ENCODE measurements at regions not wholly inside any gene's neighbourhood (a gene's known extent, or its start where the extent isn't known, plus 50 kb on each side); places are given as distances from the start of the nearest gene placed in this dataset.
"Not testable (repeated sequence)": the region's sequence is repeated elsewhere in the genome, so short reads cannot be mapped to it uniquely, and the experiment has no call there.

- DNase-seq (ENCODE audit: low spot score), result no peak
Observed at GRCh38 chr16:14384745-14385144, 245.3 kb downstream of the PARN start.

DNA sequence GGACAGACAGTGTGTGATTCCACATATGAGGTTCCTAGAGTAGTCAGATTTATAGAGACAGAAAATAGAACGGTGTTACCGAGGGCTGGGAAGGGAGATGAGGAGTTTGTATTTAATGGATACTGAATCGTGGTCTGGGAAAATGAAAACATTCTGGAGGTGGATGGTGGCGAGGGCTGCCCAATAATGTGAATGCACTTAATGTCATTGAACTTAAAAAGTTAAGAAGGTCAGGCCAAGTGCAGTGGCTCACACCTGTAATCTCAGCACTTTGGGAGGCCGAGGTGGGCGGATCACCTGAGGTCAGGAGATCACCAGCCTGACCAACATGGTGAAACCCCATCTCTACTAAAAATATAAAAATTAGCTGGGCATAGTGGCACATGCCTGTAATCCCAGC, 246.2 kb downstream of the PARN start:
- not testable (repeated sequence) for DNase-seq (ENCODE audit: low spot score)

GRCh38 chr16:14378689-14379467, 251.2 kb downstream of the PARN start:
- no peak for DNase-seq (ENCODE audit: low spot score)

DNA sequence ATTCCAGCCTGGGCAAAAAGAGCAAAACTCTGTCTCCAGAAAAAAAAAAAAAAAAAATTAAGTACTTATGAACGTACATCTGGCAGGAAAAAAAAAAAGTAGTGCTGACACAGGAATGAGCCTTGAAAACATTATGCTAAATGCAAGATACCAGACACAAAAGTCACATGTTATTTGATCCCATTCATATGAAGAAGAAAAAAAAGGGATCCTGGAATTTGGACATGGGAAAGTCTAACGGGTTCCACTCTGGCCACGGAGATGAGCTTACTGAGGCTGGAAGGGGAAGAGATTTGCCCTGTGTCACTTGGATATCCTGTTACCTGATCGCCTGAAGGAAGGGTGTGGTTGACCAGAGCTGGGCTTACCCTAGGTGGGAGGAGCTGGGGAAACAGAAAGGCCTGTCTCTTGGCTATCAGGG, 251.9 kb downstream of the PARN start:
- DNase-seq (ENCODE audit: low spot score), result no peak

GRCh38 chr16:14377326-14377725, 252.7 kb downstream of the PARN start:
- no peak for DNase-seq (ENCODE audit: low spot score)

GRCh38 chr16:14375132-14375491, 254.9 kb downstream of the PARN start:
- no peak for DNase-seq (ENCODE audit: low spot score)

DNA sequence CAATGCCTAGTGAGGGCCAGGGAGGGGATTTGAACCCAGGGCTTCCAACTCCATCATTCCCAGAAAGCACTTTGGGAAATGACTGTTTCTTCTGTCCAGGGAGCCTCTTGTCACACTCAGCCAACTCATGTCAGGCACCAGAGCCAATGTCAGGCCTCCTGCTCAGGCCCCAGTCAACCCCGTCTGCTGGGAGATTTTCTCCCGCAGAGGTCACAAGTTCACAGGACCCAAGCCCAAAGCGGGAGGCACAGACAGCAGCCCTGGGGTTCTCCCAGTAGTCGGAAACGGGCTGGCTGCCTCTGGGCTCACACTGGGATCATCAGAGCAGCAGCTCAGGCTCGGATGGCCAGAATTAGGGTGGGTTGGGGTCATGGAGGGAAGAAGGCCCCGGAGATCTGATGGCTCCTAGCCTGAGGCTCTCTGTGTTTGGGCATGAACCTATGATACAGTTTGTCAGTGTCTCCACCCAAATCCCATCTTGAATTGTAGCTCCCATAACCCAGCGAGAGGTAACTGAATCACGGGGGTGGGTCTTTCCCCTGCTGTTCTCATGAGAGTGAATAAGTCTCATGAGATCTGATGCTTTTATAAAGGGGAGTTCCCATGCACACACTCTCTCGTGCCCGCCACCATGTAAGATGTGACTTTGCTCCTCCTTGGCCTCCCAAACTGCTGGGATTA, 255.5 kb downstream of the PARN start:
- DNase-seq (ENCODE audit: low spot score), result no peak

GRCh38 chr16:14373896-14374295, 256.2 kb downstream of the PARN start:
- no peak for DNase-seq (ENCODE audit: low spot score)

DNA sequence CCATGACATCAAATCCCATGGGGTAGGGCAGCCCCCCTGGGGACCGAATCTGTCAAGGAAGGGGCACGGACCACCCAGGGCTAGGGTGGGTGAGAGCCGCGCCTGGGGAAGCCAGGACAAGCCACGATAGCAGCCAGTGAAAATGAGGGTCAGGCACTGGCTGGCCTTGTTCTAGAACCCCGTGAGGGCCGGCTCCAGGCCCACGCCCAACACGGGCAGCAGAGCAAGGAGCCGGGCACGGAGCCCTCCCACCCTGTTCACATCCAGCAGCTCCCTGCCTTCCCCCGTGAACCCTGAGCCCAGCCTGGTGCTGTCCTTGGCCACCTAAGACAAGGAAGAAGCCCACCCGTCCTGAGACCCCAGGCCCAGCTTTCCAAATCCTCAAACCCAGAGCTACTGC, 256.7 kb downstream of the PARN start:
- no peak for DNase-seq (ENCODE audit: low spot score)

DNA sequence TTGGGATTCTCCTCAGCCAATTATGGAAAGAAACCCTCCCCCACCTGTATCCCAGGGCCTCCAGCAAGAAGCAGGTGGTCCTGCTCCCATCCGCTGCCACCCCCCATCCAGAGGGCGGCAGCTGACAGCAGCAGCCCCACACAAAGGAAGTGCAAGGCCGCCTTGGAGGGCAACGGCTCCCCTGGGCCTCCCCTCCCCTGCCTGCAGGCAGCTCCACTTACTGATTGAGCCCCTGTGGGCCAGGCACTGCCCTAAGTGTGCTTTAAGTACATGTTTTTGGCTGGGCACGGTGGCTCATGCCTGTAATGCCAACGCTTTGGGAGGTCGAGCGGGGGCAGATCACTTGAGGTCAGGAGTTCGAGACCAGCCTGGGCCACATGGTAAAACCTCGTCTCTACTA, 257.6 kb downstream of the PARN start:
- no peak for DNase-seq (ENCODE audit: low spot score)

DNA sequence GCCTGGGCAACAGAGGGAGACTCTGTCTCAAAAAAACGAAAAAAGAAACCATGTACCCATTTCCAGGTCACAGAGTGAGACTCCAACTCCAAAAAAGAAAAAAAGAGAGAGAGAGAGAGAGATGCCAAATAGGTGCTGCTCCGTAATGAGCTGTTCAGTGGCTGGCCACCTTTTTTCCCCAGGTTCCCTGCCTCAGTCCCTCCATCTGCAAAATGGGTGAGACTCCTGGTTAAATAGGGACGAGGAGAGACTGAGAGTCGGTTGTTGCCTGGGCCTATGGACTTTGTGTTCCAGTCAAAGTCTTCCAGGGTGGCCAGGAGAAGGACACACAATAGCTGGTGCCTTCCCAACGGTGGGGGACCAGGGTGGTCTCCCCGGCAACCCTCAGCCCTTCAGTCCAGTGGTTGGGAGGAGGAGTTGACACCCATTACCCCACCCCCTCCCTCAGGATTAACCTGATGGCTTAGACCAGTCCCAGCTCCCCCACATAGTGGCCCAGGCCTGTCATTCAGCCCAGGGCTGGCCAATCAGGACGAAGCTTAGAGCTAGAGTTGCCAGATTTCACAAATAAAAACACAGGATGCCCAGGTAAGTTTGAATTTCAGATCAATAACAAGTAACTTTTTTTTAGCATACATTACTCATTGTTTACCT, 258.2 kb downstream of the PARN start:
- DNase-seq (ENCODE audit: low spot score), result no peak

GRCh38 chr16:14370736-14371234, 259.3 kb downstream of the PARN start:
- no peak for DNase-seq (ENCODE audit: low spot score)

GRCh38 chr16:14369734-14370598, 260.1 kb downstream of the PARN start:
- no peak for DNase-seq (ENCODE audit: low spot score)

GRCh38 chr16:14368399-14368798, 261.7 kb downstream of the PARN start:
- no peak for DNase-seq (ENCODE audit: low spot score)

DNA sequence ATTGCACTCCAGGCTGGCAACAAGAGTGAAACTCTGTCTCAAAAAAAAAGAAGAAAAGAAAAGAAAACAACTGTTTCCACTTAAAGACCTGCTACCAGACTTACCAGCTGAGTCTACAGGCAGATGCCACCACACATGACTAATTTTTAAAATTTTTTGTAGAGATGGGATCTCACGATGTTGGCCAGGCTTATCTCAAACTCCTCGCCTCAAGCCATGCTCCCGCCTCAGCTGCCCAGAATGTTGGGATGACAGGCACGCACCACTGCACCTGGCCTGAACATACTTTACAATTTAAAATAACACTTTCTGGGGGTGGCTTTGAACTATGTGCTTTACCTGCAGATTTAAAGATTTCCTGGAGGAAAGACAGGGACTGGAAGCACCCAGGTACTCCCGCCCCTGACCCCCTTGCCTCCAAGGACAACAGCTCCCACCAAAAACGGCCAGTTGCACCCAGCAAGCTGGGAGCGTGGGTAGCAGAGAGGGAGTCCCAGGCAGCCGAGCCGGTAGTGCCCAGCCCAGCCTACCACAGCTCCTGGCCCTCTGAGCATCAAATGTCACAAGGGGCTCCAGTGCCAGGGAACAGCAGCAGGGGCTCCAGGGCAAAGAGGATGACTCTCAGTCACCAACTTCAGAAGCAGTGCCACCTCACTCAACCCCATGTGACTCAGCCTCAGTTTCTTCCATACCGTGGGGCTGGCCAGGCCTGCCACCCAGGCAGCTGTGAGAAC, 262.9 kb downstream of the PARN start:
- DNase-seq (ENCODE audit: low spot score), result no peak

DNA sequence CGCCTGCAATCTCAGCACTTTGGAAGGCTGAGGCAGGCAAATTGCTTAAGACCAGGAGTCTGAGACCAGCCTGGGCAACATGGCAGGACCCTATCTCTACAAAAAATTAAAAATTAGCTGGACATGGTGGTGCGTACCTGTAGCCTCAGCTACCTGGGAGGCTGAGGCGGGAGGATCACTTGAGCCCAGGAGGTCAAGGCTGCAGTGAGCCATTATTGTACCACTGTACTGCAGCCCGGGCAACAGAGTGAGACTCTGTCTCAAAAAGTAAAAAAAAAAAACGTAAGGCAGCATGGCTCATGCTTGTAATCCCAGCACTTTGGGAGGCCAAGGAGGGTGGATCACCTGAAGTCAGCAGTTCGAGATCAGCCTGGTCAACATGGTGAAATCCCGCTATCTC, 263.6 kb downstream of the PARN start:
- no peak for DNase-seq (ENCODE audit: low spot score)

DNA sequence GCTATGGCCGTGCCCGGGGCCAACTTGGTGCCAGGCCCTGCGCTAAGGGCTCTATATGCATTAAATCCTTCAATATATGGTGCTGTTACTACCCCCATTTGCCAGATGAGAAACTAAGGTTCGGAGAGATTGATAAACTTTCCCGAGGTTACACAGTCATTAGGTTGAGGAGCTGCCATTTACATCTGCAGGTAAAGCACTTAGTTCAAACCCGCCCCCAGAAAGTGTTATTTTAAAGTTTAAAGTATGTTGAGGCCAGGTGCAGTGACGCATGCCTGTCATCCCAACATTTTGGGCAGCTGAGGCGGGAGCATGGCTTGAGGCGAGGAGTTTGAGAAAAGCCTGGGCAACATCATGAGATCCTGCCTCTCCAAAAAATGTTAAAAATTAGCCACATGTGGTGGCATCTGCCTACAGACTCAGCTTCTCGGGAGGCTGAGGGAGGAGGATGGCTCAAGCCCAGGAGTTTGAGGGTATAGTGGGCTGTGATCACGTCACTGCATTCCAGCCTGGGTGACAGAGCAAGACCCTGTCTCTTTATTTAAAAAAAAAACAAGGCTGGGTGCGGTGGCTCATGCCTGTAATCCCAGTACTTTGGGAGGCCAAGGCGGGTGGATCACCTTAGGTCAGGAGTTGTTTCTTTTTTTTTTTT, 264.7 kb downstream of the PARN start:
- no peak for DNase-seq (ENCODE audit: low spot score)

GRCh38 chr16:14364386-14365199, 265.5 kb downstream of the PARN start:
- no peak for DNase-seq (ENCODE audit: low spot score)

DNA sequence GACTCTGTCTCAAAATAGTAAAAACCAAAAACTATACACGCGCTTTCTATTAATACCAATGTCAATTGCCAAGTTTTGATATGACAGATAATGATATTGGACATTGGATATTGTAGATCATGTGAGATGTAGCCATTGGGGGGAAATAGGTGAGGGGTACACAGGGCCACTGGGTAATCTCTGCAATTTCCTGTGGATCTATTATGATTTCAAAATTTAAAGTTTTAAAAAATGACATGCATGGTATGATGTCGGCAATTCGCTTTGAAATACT, 266.0 kb downstream of the PARN start:
- DNase-seq (ENCODE audit: low spot score), result no peak

DNA sequence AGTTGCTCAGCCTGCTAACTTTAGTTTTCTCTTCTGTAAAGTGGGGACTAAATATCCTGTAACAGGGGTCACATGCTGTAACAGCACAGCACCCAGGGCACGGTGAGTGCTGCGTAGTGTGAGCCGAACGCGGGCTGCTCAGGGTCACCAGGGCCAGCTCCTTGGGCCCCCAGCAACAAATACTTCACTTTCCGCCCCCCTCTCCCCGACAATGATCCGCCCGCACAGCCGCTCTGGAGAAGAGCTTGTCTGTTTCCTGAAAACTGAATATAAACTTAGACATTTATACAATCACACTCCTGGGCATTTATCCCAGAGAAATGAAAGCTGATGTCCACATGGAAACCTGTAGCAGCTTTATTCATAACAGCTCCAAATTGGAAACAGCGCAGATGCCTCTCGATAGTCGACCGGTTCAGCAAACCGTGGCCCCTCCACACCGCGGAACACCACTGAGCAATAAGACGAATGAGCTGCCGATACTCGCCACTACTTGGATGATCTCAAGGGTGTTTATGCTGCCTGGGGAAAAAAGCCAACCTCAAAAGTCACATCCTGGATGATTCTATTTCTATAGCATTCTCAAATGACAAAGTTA, 267.2 kb downstream of the PARN start:
- no peak for DNase-seq (ENCODE audit: low spot score)

Data from globus pallidus (tissue), 1 donor.